Omental fat pad (tissue), 3 donors: ENCODE measurements at regions not wholly inside any gene's neighbourhood (a gene's known extent, or its start where the extent isn't known, plus 50 kb on each side); places are given as distances from the start of the nearest gene placed in this dataset.

ENCODE experiments used
- ATAC-seq: fragments of 150-250 bp; one replicate; pipeline ENCODE4 v1.9.1; 2016; ENCODE audit warnings: mild to moderate bottlenecking, moderate library complexity; ENCODE audit not compliant: low FRiP score
- DNase-seq: peaks from one replicate; pipeline ENCODE4 v3.0.0-alpha.2; 2019; ENCODE audit warnings: low spot score
- TF ChIP-seq, protein P1 (sequence below), 3 donors: fragments of 450-650 bp; IDR thresholded peaks; one replicate each; pipeline ENCODE4 v1.5.1; 2016 to 2017; ENCODE audit warnings: antibody characterized with exemption in 3 of 3, mild to moderate bottlenecking in 3 of 3, moderate library complexity in 2 of 3

- DNase-seq = no peak
- ATAC-seq = no peak
- TF ChIP-seq, protein P1, sequence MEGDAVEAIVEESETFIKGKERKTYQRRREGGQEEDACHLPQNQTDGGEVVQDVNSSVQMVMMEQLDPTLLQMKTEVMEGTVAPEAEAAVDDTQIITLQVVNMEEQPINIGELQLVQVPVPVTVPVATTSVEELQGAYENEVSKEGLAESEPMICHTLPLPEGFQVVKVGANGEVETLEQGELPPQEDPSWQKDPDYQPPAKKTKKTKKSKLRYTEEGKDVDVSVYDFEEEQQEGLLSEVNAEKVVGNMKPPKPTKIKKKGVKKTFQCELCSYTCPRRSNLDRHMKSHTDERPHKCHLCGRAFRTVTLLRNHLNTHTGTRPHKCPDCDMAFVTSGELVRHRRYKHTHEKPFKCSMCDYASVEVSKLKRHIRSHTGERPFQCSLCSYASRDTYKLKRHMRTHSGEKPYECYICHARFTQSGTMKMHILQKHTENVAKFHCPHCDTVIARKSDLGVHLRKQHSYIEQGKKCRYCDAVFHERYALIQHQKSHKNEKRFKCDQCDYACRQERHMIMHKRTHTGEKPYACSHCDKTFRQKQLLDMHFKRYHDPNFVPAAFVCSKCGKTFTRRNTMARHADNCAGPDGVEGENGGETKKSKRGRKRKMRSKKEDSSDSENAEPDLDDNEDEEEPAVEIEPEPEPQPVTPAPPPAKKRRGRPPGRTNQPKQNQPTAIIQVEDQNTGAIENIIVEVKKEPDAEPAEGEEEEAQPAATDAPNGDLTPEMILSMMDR (IDR thresholded peaks at IDR 0.05) = no peak
Measured at GRCh38 chr12:47007048-47007447, 72.4 kb upstream of the PCED1B start.

DNA sequence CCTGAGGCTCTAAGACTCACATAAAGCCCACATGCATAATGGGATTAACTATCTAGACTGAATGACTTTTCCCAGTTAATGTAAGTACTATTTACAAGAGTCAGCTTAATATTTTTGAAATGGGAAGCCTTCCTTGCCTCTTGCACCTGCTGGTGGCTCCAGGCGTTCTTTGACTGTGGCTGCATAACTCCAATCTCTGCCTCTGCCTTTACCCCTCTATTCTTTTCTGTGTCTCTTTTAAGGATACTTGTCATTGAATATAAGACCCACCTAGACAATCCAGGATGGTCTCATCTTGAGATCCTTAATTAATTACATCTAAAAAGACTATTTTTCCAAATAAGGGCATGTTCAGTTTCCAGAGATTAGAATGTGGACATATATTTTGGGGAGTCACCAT, 66.9 kb upstream of the PCED1B start:
- TF ChIP-seq, protein P1 (IDR thresholded peaks at IDR 0.05) = no peak
- no peak for ATAC-seq
- no peak for DNase-seq

GRCh38 chr12:47014474-47014873, 64.9 kb upstream of the PCED1B start:
- ATAC-seq (no peak), DNase-seq (no peak)
- TF ChIP-seq, protein P1 (IDR thresholded peaks at IDR 0.05) = no peak

DNA sequence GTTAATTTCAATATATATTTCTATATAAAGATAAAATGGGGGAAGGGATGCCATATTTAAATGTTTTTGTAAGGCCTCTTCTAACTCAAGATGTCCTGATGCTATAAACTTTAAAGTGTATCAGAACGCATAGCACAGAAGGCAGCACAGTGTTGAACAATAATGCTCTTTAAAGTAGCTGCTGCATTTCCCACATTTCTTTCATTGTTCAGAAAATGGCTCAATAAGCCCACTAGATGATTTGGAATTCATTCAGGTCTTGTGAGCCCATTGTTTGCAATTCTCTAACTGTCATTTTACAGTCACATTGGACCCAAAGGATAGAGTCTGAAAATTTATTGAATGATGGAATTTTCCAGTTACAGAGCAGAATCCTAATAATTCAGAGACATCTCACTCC, 64.0 kb upstream of the PCED1B start:
- DNase-seq (no peak), ATAC-seq (no peak)
- TF ChIP-seq, protein P1 (IDR thresholded peaks at IDR 0.05) = no peak

DNA sequence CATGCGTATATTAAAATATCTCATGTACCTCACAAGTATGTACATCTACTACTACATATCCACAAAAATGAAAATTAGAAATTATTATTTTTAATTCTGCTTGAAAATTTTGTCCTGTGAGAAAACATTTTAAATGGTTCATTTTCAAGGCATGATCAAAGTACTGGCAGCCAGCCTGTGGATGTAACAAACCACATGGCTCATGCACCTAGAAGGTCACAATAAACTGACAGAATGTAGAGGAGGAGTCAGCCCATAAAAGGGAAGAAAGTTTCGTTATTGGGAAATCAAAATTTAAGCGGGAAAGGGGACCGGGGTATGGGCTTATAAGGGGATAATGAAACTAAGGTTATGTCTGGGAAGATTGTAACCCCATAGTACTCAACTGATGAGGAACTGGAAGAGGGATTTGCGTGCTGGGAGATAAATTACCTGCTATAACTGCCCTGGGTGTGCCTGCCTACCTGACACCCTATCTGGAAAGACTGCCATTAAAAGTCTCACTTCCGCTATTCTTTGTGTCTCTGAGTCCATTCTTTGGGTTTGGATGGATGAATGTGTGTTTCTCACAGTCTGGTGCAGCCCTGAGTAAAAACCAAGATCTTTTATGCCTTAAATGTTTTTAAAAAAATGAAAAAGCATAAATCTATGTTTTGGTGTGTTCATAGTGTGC, 62.2 kb upstream of the PCED1B start:
- ATAC-seq (no peak), DNase-seq (no peak)
- TF ChIP-seq, protein P1 (IDR thresholded peaks at IDR 0.05) = no peak

DNA sequence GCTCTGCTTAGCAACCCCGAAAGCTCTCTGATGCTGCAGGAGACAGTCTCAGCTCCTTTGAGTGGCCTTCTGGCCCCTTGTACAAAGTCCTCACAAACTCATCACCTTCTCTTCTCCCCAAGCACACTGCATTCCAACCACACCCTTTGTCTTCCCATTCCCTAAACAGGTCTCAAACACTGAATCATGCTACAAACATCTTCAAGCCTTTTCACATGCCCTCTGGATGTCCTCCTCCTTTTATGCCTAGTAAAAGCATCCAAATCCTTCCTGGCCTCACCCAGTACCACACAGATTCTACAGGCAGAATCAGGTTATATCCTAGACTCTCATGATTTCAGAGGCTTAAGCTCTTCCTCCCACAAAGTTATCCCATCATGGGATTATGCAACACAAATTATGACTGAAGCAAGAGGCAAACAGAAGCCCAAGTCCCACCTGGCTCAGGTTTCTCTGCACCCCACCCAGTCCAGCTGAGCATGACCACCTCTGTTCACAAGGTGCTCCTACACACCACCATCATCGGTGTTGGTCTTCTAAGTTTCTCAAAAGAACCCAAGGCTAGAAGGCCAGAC, 61.4 kb upstream of the PCED1B start:
- DNase-seq (no peak), ATAC-seq (peak; percentile 38)
- TF ChIP-seq, protein P1 (IDR thresholded peaks at IDR 0.05) = no peak

DNA sequence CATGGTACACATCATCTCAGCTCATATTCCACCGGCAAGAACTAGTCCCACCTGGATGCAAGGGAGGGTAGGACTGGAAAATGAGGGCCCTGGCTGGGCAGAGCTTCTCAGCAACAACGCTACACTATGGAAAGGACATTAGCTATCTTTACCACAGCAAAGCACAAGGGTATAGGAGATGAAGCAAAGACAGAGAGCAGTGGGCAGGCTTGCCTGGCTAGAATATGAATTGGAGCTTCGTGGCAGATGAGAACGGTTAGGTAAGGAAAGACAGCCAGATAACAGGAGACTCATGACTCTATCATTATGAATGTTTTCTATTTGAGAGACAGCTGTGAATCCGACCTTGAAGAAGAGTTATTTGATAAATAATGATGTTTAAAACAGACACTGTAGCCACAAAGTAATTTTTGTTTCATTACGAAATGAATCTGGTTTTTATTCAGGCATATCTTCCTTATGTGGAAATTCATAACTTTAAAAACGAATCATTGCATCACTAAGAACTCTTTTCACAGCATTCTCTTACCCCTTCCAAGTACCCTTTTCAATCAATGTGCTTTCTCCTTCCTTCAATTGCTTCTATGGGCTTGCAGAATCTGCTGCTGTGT, 59.1 kb upstream of the PCED1B start:
- TF ChIP-seq, protein P1 (IDR thresholded peaks at IDR 0.05) = no peak
- no peak for ATAC-seq

More for the DNA sequence above, 59.1 kb upstream of the PCED1B start:
- DNase-seq = no peak
